Pancreas (tissue), 10 donors: ENCODE measurements at regions not wholly inside any gene's neighbourhood (a gene's known extent, or its start where the extent isn't known, plus 50 kb on each side); places are given as distances from the start of the nearest gene placed in this dataset.

ENCODE experiments used
- ATAC-seq, 4 donors: fragments of 200-7000 bp; cut with Tn5 transposase; one replicate each; pipeline versions ENCODE4 v1.8.0 to v1.9.1; 2020; ENCODE audit warnings: mild to moderate bottlenecking in 4 of 4, moderate library complexity in 4 of 4
- DNase-seq, 6 donors: peaks; one replicate each; pipeline ENCODE4 v3.0.0-alpha.2; 2020
- FAIRE-seq: peaks from 2 replicates; lab custom pipeline; 2012; peaks lifted over from hg19 to GRCh38; lab: Jason Lieb, UNC
- H3K27ac ChIP-seq, 4 donors: fragments of 200-600 bp; sonication (generic); 1 replicate in 3 of 4; 2 replicates in 1 of 4; pipeline versions ENCODE4 v1.5.0 to v1.8.0; 2020
- H3K27me3 ChIP-seq, 4 donors: fragments of 200-600 bp; one replicate each; pipeline ENCODE4 v1.8.0; 2021
- H3K36me3 ChIP-seq, 3 donors: fragments of 200-600 bp; sonication (generic) in 1 of 3; one replicate each; pipeline versions ENCODE4 v1.5.0 to v1.8.0; 2020 to 2021
- H3K4me1 ChIP-seq, 3 donors: fragments of 200-600 bp; one replicate each; pipeline ENCODE4 v1.8.0; 2021
- H3K4me3 ChIP-seq, 4 donors: fragments of 200-600 bp; sonication (generic) in 2 of 4; one replicate each; pipeline versions ENCODE4 v1.5.0 to v1.8.0; 2020 to 2021
- H3K9me3 ChIP-seq, 4 donors: fragments of 200-600 bp; one replicate each; pipeline ENCODE4 v1.8.0; 2021
- CTCF ChIP-seq, 4 donors: fragments of 200-600 bp; sonication (generic) in 3 of 4; IDR thresholded peaks; one replicate each; pipeline versions ENCODE4 v1.5.0 to v1.8.0; 2021; ENCODE audit warnings: antibody characterized with exemption in 4 of 4
- WGBS, 2 donors: extraction: QIAGEN DNeasy Blood & Tissue Kit; methylation state at CpG; one replicate each; pipeline ENCODE4 v1.1.7; 2013; 5-methylcytosine and 5-hydroxymethylcytosine counted together
- intact Hi-C, 3 donors: fragments of 100-400 bp; cut with DNase I; formaldehyde crosslinking; loops; one replicate each; pipeline versions ENCODE4 v1.11.1 to v1.14.2; 2022
- donor health status: healthy with polysubstance abuse.
- donor health status: DM: no; HTN: no; CAD: no; lungs with moderate emphysema.
- donor health status: DM: no; HTN: no; CAD: no.
- donor health status: control.
- donor health status: control.
- donor health status: Bipolar disorder and iron deficiency.
- donor health status: DM: yes; HTN: yes; CAD: no.
- donor health status: DM: no; HTN: no; CAD: no.
- donor health status: DM: no; HTN: no; CAD: no.
- donor health status: DM: yes; HTN: yes; CAD: no.

- H3K27me3 ChIP-seq, result no peaks in the 10 kb centered on the region
- 88 to 89% methylated on average over 6 of the region's 6 CpGs for WGBS, 2 donors
- no peak for TF ChIP-seq CTCF (IDR thresholded peaks at IDR 0.05)
- intact Hi-C loops, result no loop called here
- FAIRE-seq, result no peak
- no peaks in the 10 kb centered on the region for H3K4me1 ChIP-seq
- H3K9me3 ChIP-seq, result no peaks in the 10 kb centered on the region
- H3K36me3 ChIP-seq, result no peaks in the 10 kb centered on the region
- no peak for ATAC-seq
- H3K27ac ChIP-seq, result no peak overlapping the region
- H3K4me3 ChIP-seq, result no peak overlapping the region
- DNase-seq, result no peak
These were observed 118.1 kb upstream of the ERCC6L2 start for GRCh38 chr9:95757439-95757838.

GRCh38 chr9:95756986-95757385 lies 118.5 kb upstream of the ERCC6L2 start:
- no peaks in the 10 kb centered on the region for H3K36me3 ChIP-seq
- intact Hi-C loops, result no loop called here
- 55% methylated on average over 4 of the region's 4 CpGs for WGBS, 2 donors
- H3K27ac ChIP-seq, result no peak overlapping the region
- no peak for TF ChIP-seq CTCF (IDR thresholded peaks at IDR 0.05)
- no peak overlapping the region for H3K4me3 ChIP-seq
- no peaks in the 10 kb centered on the region for H3K9me3 ChIP-seq
- DNase-seq (no peak), FAIRE-seq (no peak), ATAC-seq (peak in 3 of 4 donors; percentile 37 to 60 (median 53))
- H3K27me3 ChIP-seq, result no peaks in the 10 kb centered on the region
- no peaks in the 10 kb centered on the region for H3K4me1 ChIP-seq

- intact Hi-C loops, result no loop called here
- DNase-seq (no peak), FAIRE-seq (no peak), ATAC-seq (no peak)
- Histone ChIP-seq H3K27ac (no peak overlapping the region), H3K4me3 (no peak overlapping the region), H3K36me3 (no peaks in the 10 kb centered on the region), H3K27me3 (no peaks in the 10 kb centered on the region), H3K4me1 (no peaks in the 10 kb centered on the region), H3K9me3 (no peaks in the 10 kb centered on the region)
- no peak for TF ChIP-seq CTCF (IDR thresholded peaks at IDR 0.05)
- 95 to 97% methylated on average over 3 of the region's 3 CpGs for WGBS, 2 donors
These were observed 119.4 kb upstream of the ERCC6L2 start for GRCh38 chr9:95756101-95756500.

GRCh38 chr9:95755421-95755730 lies 120.1 kb upstream of the ERCC6L2 start:
- FAIRE-seq (no peak), DNase-seq (no peak), ATAC-seq (no peak)
- no peak overlapping the region for H3K4me3 ChIP-seq
- H3K27me3 ChIP-seq, result no peaks in the 10 kb centered on the region
- TF ChIP-seq CTCF (IDR thresholded peaks at IDR 0.05), result no peak
- H3K36me3 ChIP-seq, result no peaks in the 10 kb centered on the region
- intact Hi-C loops, result no loop called here
- no peaks in the 10 kb centered on the region for H3K4me1 ChIP-seq
- 63 to 66% methylated on average over 3 of the region's 3 CpGs for WGBS, 2 donors
- no peaks in the 10 kb centered on the region for H3K9me3 ChIP-seq
- no peak overlapping the region for H3K27ac ChIP-seq

- H3K27me3 ChIP-seq, result no peaks in the 10 kb centered on the region
- no peaks in the 10 kb centered on the region for H3K9me3 ChIP-seq
- TF ChIP-seq CTCF (IDR thresholded peaks at IDR 0.05), result no peak
- H3K27ac ChIP-seq, result no peak overlapping the region
- ATAC-seq, result no peak
- no peaks in the 10 kb centered on the region for H3K36me3 ChIP-seq
- H3K4me1 ChIP-seq, result no peaks in the 10 kb centered on the region
- no peak overlapping the region for H3K4me3 ChIP-seq
- no peak for FAIRE-seq
- no peak for DNase-seq
- intact Hi-C loops, result no loop called here
- 77 to 84% methylated on average over 15 of the region's 15 CpGs for WGBS, 2 donors
These were observed 120.7 kb upstream of the ERCC6L2 start for GRCh38 chr9:95754533-95755420.
